AG04450 (cell line): ENCODE measurements at regions not wholly inside any gene's neighbourhood (a gene's known extent, or its start where the extent isn't known, plus 50 kb on each side); places are given as distances from the start of the nearest gene placed in this dataset.

Experiments used
- CTCF ChIA-PET: fragments of 300-600, 350-600 bp; formaldehyde crosslinking; extraction: SDS; loops from one replicate; lab custom pipeline; 2022; ENCODE audit warnings: antibody characterized with exemption, inconsistent platforms; lab: Charles Lee
- POLR2A ChIA-PET: fragments of 350-600 bp; formaldehyde crosslinking; extraction: SDS; loops from one replicate; lab custom pipeline; 2021; ENCODE audit warnings: antibody characterized with exemption, inconsistent platforms; lab: Yijun Ruan, JAX
- DNase-seq: peaks from one replicate; pipeline ENCODE4 v3.0.0-alpha.2; 2011; ENCODE audit warnings: low read depth, low spot score
- H3K27ac ChIP-seq: one replicate; pipeline ENCODE4 v1.5.1; 2012; ENCODE audit warnings: low read depth, low read length, control low read depth
- H3K27me3 ChIP-seq: one replicate; pipeline ENCODE4 v1.6.0; 2012; ENCODE audit warnings: low read length; ENCODE audit not compliant: control insufficient read depth, insufficient read depth
- H3K4me3 ChIP-seq: 2 replicates; pipeline ENCODE4 v1.5.1; 2011; ENCODE audit warnings: mild to moderate bottlenecking, low read depth, low read length, control low read depth
- H3K9me3 ChIP-seq: 2 replicates; pipeline ENCODE4 v1.5.1; 2012; ENCODE audit warnings: low read length; ENCODE audit not compliant: control insufficient read depth, insufficient read depth
- CTCF ChIP-seq: IDR thresholded peaks from 2 replicates; pipeline ENCODE4 v1.5.1; 2011; ENCODE audit warnings: low read depth, low read length, control low read depth, inconsistent platforms

- Histone ChIP-seq H3K4me3 (no peak overlapping the region), H3K9me3 (no peaks in the 10 kb centered on the region), H3K27me3 (no peaks in the 10 kb centered on the region), H3K27ac (no peak overlapping the region)
- TF ChIP-seq CTCF, result no peak
- CTCF ChIA-PET, result interaction anchor here (1.4 kb wide), 1 partner anchor 42 kb away, joined by 4 read pairs; no protein-coding TSS in a partner anchor
- DNase-seq, result no peak
- POLR2A ChIA-PET, result no interaction called here
These were observed 414.5 kb downstream of the REEP3 start for GRCh38 chr10:63935705-63936104.

- POLR2A ChIA-PET, result no interaction called here
- H3K27ac ChIP-seq, result no peak overlapping the region
- CTCF ChIA-PET, result interaction anchor here (1.3 kb wide), 1 partner anchor 37 kb away, joined by 4 read pairs; no protein-coding TSS in a partner anchor
These were observed 419.2 kb downstream of the REEP3 start for GRCh38 chr10:63940277-63940922.

GRCh38 chr10:63964406-63964805 is 443.2 kb downstream of the REEP3 start:
- ChIA-PET CTCF (interaction anchor here (0.8 kb wide), 1 partner anchor 13 kb away, joined by 4 read pairs; no protein-coding TSS in a partner anchor), POLR2A (no interaction called here)

More at GRCh38 chr10:63940277-63940922, 419.2 kb downstream of the REEP3 start:
- H3K9me3 ChIP-seq, result no peaks in the 10 kb centered on the region
- TF ChIP-seq CTCF, result no peak
- H3K27me3 ChIP-seq, result no peaks in the 10 kb centered on the region
- H3K4me3 ChIP-seq, result no peak overlapping the region
- DNase-seq, result no peak

GRCh38 chr10:63965846-63966245 is 444.6 kb downstream of the REEP3 start:
- no peak for TF ChIP-seq CTCF
- DNase-seq, result no peak
- Histone ChIP-seq H3K9me3 (no peaks in the 10 kb centered on the region), H3K4me3 (no peak overlapping the region), H3K27me3 (no peaks in the 10 kb centered on the region), H3K27ac (no peak overlapping the region)
- POLR2A ChIA-PET, result no interaction called here
- CTCF ChIA-PET, result interaction anchor here (1.9 kb wide), 1 partner anchor 11 kb away, joined by 7 read pairs; no protein-coding TSS in a partner anchor

More at GRCh38 chr10:63964406-63964805, 443.2 kb downstream of the REEP3 start:
- no peak overlapping the region for H3K27ac ChIP-seq
- no peak for TF ChIP-seq CTCF
- no peak overlapping the region for H3K4me3 ChIP-seq
- no peak for DNase-seq
- H3K27me3 ChIP-seq, result no peaks in the 10 kb centered on the region
- H3K9me3 ChIP-seq, result no peaks in the 10 kb centered on the region
